Neural cell (in vitro differentiated cells): ENCODE measurements at regions not wholly inside any gene's neighbourhood (a gene's known extent, or its start where the extent isn't known, plus 50 kb on each side); places are given as distances from the start of the nearest gene placed in this dataset.

ENCODE experiments used
- EP300 ChIP-seq: fragments of 450-650 bp; conservative IDR thresholded peaks from 2 replicates; pipeline ENCODE4 v1.6.1; 2014; ENCODE audit warnings: antibody characterized with exemption, mild to moderate bottlenecking, moderate library complexity; ENCODE audit not compliant: poor library complexity, severe bottlenecking
- POLR2AphosphoS5 ChIP-seq: IDR thresholded peaks from 2 replicates; pipeline ENCODE4 v1.6.1; 2012
- TF ChIP-seq, protein P1 (sequence below): fragments of 450-650 bp; IDR thresholded peaks from 2 replicates; pipeline ENCODE4 v1.5.1; 2014; ENCODE audit warnings: antibody characterized with exemption, mild to moderate bottlenecking, moderate library complexity; ENCODE audit not compliant: poor library complexity, severe bottlenecking
- TF ChIP-seq, protein P2 (sequence below): IDR thresholded peaks from 2 replicates; pipeline ENCODE4 v1.6.1; 2012; ENCODE audit warnings: borderline replicate concordance

DNA sequence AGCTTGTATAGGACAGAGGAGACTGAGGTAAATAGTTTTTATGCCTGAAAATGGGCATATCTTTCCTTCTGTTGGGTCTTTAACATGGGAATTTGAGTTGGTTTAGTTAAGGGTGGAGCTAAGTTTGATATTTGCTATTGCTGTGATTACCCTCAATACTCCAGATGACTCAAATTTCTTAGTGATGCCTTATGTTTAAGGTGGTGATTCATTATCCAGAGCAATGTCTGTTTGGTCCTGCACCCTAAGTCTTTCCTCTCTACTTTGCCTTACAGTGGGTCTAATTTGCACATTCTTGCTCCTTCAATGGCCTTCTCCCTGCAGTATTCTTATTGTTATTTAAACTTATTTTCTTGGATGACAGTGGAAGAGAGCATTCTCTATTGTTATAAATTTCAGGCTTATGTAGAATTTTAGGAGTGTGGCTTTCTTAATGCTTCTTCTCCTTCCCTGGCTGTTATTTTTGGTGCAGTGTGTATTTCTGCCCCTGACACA is 312.9 kb upstream of the RPS23 start:
- no peak for TF ChIP-seq EP300
- TF ChIP-seq, protein P1, sequence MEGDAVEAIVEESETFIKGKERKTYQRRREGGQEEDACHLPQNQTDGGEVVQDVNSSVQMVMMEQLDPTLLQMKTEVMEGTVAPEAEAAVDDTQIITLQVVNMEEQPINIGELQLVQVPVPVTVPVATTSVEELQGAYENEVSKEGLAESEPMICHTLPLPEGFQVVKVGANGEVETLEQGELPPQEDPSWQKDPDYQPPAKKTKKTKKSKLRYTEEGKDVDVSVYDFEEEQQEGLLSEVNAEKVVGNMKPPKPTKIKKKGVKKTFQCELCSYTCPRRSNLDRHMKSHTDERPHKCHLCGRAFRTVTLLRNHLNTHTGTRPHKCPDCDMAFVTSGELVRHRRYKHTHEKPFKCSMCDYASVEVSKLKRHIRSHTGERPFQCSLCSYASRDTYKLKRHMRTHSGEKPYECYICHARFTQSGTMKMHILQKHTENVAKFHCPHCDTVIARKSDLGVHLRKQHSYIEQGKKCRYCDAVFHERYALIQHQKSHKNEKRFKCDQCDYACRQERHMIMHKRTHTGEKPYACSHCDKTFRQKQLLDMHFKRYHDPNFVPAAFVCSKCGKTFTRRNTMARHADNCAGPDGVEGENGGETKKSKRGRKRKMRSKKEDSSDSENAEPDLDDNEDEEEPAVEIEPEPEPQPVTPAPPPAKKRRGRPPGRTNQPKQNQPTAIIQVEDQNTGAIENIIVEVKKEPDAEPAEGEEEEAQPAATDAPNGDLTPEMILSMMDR = no peak
- no peak for TF ChIP-seq POLR2AphosphoS5
- TF ChIP-seq, protein P2, sequence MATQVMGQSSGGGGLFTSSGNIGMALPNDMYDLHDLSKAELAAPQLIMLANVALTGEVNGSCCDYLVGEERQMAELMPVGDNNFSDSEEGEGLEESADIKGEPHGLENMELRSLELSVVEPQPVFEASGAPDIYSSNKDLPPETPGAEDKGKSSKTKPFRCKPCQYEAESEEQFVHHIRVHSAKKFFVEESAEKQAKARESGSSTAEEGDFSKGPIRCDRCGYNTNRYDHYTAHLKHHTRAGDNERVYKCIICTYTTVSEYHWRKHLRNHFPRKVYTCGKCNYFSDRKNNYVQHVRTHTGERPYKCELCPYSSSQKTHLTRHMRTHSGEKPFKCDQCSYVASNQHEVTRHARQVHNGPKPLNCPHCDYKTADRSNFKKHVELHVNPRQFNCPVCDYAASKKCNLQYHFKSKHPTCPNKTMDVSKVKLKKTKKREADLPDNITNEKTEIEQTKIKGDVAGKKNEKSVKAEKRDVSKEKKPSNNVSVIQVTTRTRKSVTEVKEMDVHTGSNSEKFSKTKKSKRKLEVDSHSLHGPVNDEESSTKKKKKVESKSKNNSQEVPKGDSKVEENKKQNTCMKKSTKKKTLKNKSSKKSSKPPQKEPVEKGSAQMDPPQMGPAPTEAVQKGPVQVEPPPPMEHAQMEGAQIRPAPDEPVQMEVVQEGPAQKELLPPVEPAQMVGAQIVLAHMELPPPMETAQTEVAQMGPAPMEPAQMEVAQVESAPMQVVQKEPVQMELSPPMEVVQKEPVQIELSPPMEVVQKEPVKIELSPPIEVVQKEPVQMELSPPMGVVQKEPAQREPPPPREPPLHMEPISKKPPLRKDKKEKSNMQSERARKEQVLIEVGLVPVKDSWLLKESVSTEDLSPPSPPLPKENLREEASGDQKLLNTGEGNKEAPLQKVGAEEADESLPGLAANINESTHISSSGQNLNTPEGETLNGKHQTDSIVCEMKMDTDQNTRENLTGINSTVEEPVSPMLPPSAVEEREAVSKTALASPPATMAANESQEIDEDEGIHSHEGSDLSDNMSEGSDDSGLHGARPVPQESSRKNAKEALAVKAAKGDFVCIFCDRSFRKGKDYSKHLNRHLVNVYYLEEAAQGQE = no peak
